ENCODE measurements at regions not wholly inside any gene's neighbourhood (a gene's known extent, or its start where the extent isn't known, plus 50 kb on each side); places are given as distances from the start of the nearest gene placed in this dataset.

GRCh38 chr2:145066856-145067548 is 547.1 kb upstream of the ZEB2 start:
- TF ChIP-seq, protein P1, sequence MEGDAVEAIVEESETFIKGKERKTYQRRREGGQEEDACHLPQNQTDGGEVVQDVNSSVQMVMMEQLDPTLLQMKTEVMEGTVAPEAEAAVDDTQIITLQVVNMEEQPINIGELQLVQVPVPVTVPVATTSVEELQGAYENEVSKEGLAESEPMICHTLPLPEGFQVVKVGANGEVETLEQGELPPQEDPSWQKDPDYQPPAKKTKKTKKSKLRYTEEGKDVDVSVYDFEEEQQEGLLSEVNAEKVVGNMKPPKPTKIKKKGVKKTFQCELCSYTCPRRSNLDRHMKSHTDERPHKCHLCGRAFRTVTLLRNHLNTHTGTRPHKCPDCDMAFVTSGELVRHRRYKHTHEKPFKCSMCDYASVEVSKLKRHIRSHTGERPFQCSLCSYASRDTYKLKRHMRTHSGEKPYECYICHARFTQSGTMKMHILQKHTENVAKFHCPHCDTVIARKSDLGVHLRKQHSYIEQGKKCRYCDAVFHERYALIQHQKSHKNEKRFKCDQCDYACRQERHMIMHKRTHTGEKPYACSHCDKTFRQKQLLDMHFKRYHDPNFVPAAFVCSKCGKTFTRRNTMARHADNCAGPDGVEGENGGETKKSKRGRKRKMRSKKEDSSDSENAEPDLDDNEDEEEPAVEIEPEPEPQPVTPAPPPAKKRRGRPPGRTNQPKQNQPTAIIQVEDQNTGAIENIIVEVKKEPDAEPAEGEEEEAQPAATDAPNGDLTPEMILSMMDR (IDR thresholded peaks at IDR 0.05) = no peak
- TF ChIP-seq POLR2A (IDR thresholded peaks at IDR 0.05) (no peak), EP300 (IDR thresholded peaks at IDR 0.05) (no peak)

Measured in sigmoid colon (tissue), 4 donors.